ENCODE measurements at regions not wholly inside any gene's neighbourhood (a gene's known extent, or its start where the extent isn't known, plus 50 kb on each side); places are given as distances from the start of the nearest gene placed in this dataset.

DNA sequence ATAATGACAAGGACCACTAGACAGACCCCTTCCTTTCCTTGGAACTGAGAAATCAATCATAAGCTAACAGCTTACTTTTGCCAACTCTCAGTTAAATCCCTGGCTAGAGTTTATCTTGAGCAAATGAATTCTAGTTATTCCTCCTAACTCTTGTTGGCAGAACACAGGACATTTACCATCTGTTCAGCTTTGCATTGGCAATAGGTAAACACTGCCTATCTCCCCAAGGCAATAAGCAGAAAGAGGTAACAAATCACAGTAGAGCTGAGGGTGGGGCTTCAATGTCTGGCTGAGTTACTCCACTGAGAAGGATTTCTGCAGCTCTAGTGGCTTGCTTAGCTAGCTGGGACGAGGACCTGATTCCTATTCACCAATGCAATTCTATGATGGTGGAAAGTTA lies 503.3 kb upstream of the GRIA1 start:
- Histone ChIP-seq H3K36me3 (ENCODE audit: low read length) (no peaks in the 10 kb centered on the region), H3K9me2 (replicated peaks; ENCODE audit: insufficient read depth, low read length) (no peaks in the 10 kb centered on the region), H3K4me3 (ENCODE audit: insufficient read depth, low read length, poor library complexity, severe bottlenecking) (no peak overlapping the region), H3K79me2 (ENCODE audit: insufficient read depth, low read length) (no peaks in the 10 kb centered on the region), H3K9me3 (ENCODE audit: insufficient read depth, low read length) (no peaks in the 10 kb centered on the region), H4K20me1 (ENCODE audit: low read depth, low read length) (no peaks in the 10 kb centered on the region), H3K9ac (ENCODE audit: low read length) (no peak overlapping the region), H2AFZ (ENCODE audit: low read depth, low read length, severe bottlenecking) (no peak overlapping the region), H3F3A (ENCODE audit: insufficient read depth) (no peaks in the 10 kb centered on the region), H3K4me2 (ENCODE audit: low read depth, low read length, poor library complexity, severe bottlenecking) (no peak overlapping the region), H3K27me3 (ENCODE audit: low read length) (no peaks in the 10 kb centered on the region), H3K27ac (ENCODE audit: low read depth, low read length) (no peak overlapping the region)
- TF ChIP-seq, protein P1, sequence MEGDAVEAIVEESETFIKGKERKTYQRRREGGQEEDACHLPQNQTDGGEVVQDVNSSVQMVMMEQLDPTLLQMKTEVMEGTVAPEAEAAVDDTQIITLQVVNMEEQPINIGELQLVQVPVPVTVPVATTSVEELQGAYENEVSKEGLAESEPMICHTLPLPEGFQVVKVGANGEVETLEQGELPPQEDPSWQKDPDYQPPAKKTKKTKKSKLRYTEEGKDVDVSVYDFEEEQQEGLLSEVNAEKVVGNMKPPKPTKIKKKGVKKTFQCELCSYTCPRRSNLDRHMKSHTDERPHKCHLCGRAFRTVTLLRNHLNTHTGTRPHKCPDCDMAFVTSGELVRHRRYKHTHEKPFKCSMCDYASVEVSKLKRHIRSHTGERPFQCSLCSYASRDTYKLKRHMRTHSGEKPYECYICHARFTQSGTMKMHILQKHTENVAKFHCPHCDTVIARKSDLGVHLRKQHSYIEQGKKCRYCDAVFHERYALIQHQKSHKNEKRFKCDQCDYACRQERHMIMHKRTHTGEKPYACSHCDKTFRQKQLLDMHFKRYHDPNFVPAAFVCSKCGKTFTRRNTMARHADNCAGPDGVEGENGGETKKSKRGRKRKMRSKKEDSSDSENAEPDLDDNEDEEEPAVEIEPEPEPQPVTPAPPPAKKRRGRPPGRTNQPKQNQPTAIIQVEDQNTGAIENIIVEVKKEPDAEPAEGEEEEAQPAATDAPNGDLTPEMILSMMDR (IDR thresholded peaks at IDR 0.05; ENCODE audit: insufficient read depth, low read length, poor library complexity, severe bottlenecking) = no peak
- no peak for TF ChIP-seq EZH2phosphoT487 (conservative IDR thresholded peaks at IDR 0.05; ENCODE audit: low read length)

DNA sequence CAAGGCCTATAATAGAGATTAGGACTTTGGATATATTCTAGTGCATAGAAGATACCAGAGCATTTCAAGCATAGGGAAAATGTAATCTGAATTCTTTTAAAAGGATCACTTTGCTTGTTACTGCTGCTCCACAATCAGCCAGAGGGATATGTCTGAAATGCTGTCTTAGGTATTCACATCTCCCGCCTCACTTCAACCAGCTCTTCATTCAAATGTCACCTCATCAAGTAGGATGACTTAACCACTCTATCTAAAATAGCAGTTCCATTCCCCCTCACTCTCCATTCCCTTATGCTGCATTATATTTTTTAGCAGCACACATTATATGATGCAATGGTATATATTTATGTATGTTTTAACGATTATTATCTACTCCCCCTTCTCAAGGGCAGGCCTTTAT lies 500.3 kb upstream of the GRIA1 start:
- Histone ChIP-seq H3F3A (ENCODE audit: insufficient read depth) (no peaks in the 10 kb centered on the region), H2AFZ (ENCODE audit: low read depth, low read length, severe bottlenecking) (no peak overlapping the region), H3K9ac (ENCODE audit: low read length) (no peak overlapping the region), H3K36me3 (ENCODE audit: low read length) (no peaks in the 10 kb centered on the region), H3K27me3 (ENCODE audit: low read length) (no peaks in the 10 kb centered on the region), H4K20me1 (ENCODE audit: low read depth, low read length) (no peaks in the 10 kb centered on the region), H3K79me2 (ENCODE audit: insufficient read depth, low read length) (no peaks in the 10 kb centered on the region), H3K9me3 (ENCODE audit: insufficient read depth, low read length) (no peaks in the 10 kb centered on the region), H3K27ac (ENCODE audit: low read depth, low read length) (no peak overlapping the region), H3K9me2 (replicated peaks; ENCODE audit: insufficient read depth, low read length) (no peaks in the 10 kb centered on the region), H3K4me3 (ENCODE audit: insufficient read depth, low read length, poor library complexity, severe bottlenecking) (no peak overlapping the region), H3K4me2 (ENCODE audit: low read depth, low read length, poor library complexity, severe bottlenecking) (no peak overlapping the region)
- TF ChIP-seq, protein P1 (IDR thresholded peaks at IDR 0.05; ENCODE audit: insufficient read depth, low read length, poor library complexity, severe bottlenecking) = no peak

- H2AFZ ChIP-seq (ENCODE audit: low read depth, low read length, severe bottlenecking) = no peak overlapping the region
- H3K36me3 ChIP-seq (ENCODE audit: low read length) = no peaks in the 10 kb centered on the region
- H3K9ac ChIP-seq (ENCODE audit: low read length) = no peak overlapping the region
- no peaks in the 10 kb centered on the region for H3F3A ChIP-seq (ENCODE audit: insufficient read depth)
- H3K4me2 ChIP-seq (ENCODE audit: low read depth, low read length, poor library complexity, severe bottlenecking) = no peak overlapping the region
- no peaks in the 10 kb centered on the region for H4K20me1 ChIP-seq (ENCODE audit: low read depth, low read length)
- no peak overlapping the region for H3K27ac ChIP-seq (ENCODE audit: low read depth, low read length)
- H3K9me2 ChIP-seq (replicated peaks; ENCODE audit: insufficient read depth, low read length) = no peaks in the 10 kb centered on the region
- H3K79me2 ChIP-seq (ENCODE audit: insufficient read depth, low read length) = no peaks in the 10 kb centered on the region
- H3K9me3 ChIP-seq (ENCODE audit: insufficient read depth, low read length) = no peaks in the 10 kb centered on the region
- no peak overlapping the region for H3K4me3 ChIP-seq (ENCODE audit: insufficient read depth, low read length, poor library complexity, severe bottlenecking)
- no peak for TF ChIP-seq EZH2phosphoT487 (conservative IDR thresholded peaks at IDR 0.05; ENCODE audit: low read length)
- TF ChIP-seq, protein P1 (IDR thresholded peaks at IDR 0.05; ENCODE audit: insufficient read depth, low read length, poor library complexity, severe bottlenecking) = no peak
- H3K27me3 ChIP-seq (ENCODE audit: low read length) = no peaks in the 10 kb centered on the region
Measured at GRCh38 chr5:152990649-152991048, 499.8 kb upstream of the GRIA1 start.

Data from SU-DHL-6 (cell line).